Stimulated activated CD4-positive, alpha-beta T cell treated with anti-CD3 and anti-CD28 coated beads, Interleukin-15, amount 100 ng/mL, for 48 hours (primary cell): ENCODE measurements at regions not wholly inside any gene's neighbourhood (a gene's known extent, or its start where the extent isn't known, plus 50 kb on each side); places are given as distances from the start of the nearest gene placed in this dataset.
"Not testable (repeated sequence)": the region's sequence is repeated elsewhere in the genome, so short reads cannot be mapped to it uniquely, and the experiment has no call there.

ENCODE experiments used
- DNase-seq, 2 donors: peaks; one replicate each; pipeline ENCODE4 v3.0.0-alpha.2; 2020; ENCODE audit warnings: low read depth in 2 of 2

GRCh38 chr7:46755120-46756034 lies 826.5 kb downstream of the TNS3 start:
- DNase-seq: no peak

- DNase-seq: no peak
Observed at GRCh38 chr7:46754140-46754720, 827.7 kb downstream of the TNS3 start.

- no peak for DNase-seq
Observed at GRCh38 chr7:46753662-46754061, 828.2 kb downstream of the TNS3 start.

- no peak for DNase-seq
Observed at GRCh38 chr7:46752881-46753366, 829.0 kb downstream of the TNS3 start.

- not testable (repeated sequence) for DNase-seq
Observed at GRCh38 chr7:46751927-46752723, 829.8 kb downstream of the TNS3 start.

GRCh38 chr7:46751471-46751870 lies 830.4 kb upstream of the IGFBP3 start:
- DNase-seq: no peak

GRCh38 chr7:46750321-46750865 lies 829.3 kb upstream of the IGFBP3 start:
- no peak for DNase-seq

GRCh38 chr7:46747869-46748576 lies 827.0 kb upstream of the IGFBP3 start:
- DNase-seq: no peak

- no peak for DNase-seq
Observed at GRCh38 chr7:46746695-46747687, 825.9 kb upstream of the IGFBP3 start.

GRCh38 chr7:46745707-46746090 lies 824.6 kb upstream of the IGFBP3 start:
- DNase-seq: no peak

- no peak for DNase-seq
Observed at GRCh38 chr7:46744957-46745706, 824.1 kb upstream of the IGFBP3 start.

GRCh38 chr7:46742601-46743000 lies 821.5 kb upstream of the IGFBP3 start:
- DNase-seq: no peak

- no peak for DNase-seq
Observed at GRCh38 chr7:46741938-46742540, 821.0 kb upstream of the IGFBP3 start.

GRCh38 chr7:46741181-46741580 lies 820.1 kb upstream of the IGFBP3 start:
- no peak for DNase-seq

- DNase-seq: no peak
Observed at GRCh38 chr7:46739518-46740234, 818.6 kb upstream of the IGFBP3 start.

GRCh38 chr7:46738796-46739195 lies 817.7 kb upstream of the IGFBP3 start:
- DNase-seq: no peak

GRCh38 chr7:46738165-46738564 lies 817.1 kb upstream of the IGFBP3 start:
- DNase-seq: no peak

- no peak for DNase-seq
Observed at GRCh38 chr7:46725838-46726237, 804.8 kb upstream of the IGFBP3 start.
